ENCODE measurements at regions not wholly inside any gene's neighbourhood (a gene's known extent, or its start where the extent isn't known, plus 50 kb on each side); places are given as distances from the start of the nearest gene placed in this dataset.

GRCh38 chr16:27719106-27719445, 169.1 kb downstream of the KATNIP start:
- FAIRE-seq (no peak), DNase-seq (peak in 1 of 5 donors; percentile 30)
- intact Hi-C loops (cut with DNase I), result no loop called here
- Histone ChIP-seq H3K9ac (ENCODE audit: low read length in 3 of 3) (no peak overlapping the region), H3K4me3 (ENCODE audit: low read length in 3 of 3) (no peak overlapping the region), H3K36me3 (ENCODE audit: control insufficient read depth in 2 of 3, insufficient read depth in 3 of 3, low read length in 3 of 3) (peaks cover 0 to 16% (median 5%) of the 10 kb centered on the region in 3 donors), H3K27me3 (ENCODE audit: control insufficient read depth, insufficient read depth, low read length) (no peaks in the 10 kb centered on the region), H3K4me1 (ENCODE audit: control insufficient read depth in 2 of 3, insufficient read depth in 2 of 3, low read depth in 1 of 3, low read length in 3 of 3) (peaks cover 0 to 5% (median 0%) of the 10 kb centered on the region in 3 donors), H3K27ac (ENCODE audit: low read depth in 2 of 2, low read length in 2 of 2) (no peak overlapping the region), H3K9me3 (ENCODE audit: control insufficient read depth in 2 of 3, insufficient read depth in 1 of 3, low read length in 3 of 3) (no peaks in the 10 kb centered on the region)
- no peak for TF ChIP-seq CTCF (IDR thresholded peaks at IDR 0.05; ENCODE audit: borderline replicate concordance, extremely low read depth, insufficient read depth)

DNA sequence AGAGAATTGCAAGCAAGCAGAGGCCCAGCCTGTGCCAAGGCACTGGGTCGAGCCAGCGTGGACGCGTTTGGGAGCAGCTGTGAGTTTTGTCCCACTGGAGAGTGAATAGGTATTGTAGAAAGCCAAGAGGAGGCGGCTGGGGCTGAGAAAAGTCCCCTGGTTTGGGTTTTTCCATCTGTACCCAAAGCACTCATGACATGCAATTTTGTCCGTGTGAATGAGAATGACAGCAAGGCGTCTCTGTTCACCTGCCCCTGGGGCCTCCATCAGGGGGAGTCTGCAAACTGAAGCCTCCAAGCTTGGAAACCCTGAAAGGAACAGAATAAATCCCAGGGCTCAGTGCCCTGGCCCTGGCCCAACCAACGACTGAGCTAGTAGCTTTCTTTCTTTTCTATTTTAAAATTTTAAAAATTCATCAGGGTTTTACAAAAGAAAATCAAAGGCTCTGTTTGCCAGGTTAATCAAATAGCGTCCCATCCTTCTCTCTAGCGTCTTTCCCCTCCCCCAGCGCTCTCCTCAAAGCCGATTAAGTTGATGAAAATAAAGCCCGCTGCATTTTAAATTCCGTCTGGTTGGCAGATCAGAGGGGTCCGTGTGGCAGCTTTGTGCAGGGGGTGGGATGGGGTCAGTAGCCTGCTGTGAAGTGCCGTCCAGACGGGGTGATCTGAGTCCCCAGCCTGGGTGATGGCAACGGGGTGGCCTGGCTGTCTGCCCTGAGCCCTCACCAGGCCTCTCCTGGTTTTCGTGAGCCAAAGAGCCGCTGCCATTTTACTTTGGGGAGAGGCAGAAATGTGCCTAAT, 171.0 kb downstream of the KATNIP start:
- intact Hi-C loops (cut with DNase I), result no loop called here
- DNase-seq, result peak in 1 of 5 donors; percentile 37

GRCh38 chr16:27721531-27722181, 171.7 kb downstream of the KATNIP start:
- Histone ChIP-seq H3K9me3 (ENCODE audit: control insufficient read depth in 2 of 3, insufficient read depth in 1 of 3, low read length in 3 of 3) (no peaks in the 10 kb centered on the region), H3K9ac (ENCODE audit: low read length in 3 of 3) (no peak overlapping the region), H3K4me1 (ENCODE audit: control insufficient read depth in 2 of 3, insufficient read depth in 2 of 3, low read depth in 1 of 3, low read length in 3 of 3) (peaks cover 0 to 11% (median 6%) of the 10 kb centered on the region in 3 donors), H3K4me3 (ENCODE audit: low read length in 3 of 3) (no peak overlapping the region), H3K36me3 (ENCODE audit: control insufficient read depth in 2 of 3, insufficient read depth in 3 of 3, low read length in 3 of 3) (peaks cover 0 to 16% (median 10%) of the 10 kb centered on the region in 3 donors), H3K27ac (ENCODE audit: low read depth in 2 of 2, low read length in 2 of 2) (no peak overlapping the region), H3K27me3 (ENCODE audit: control insufficient read depth, insufficient read depth, low read length) (no peaks in the 10 kb centered on the region)
- intact Hi-C loops (cut with DNase I), result no loop called here
- FAIRE-seq (no peak), DNase-seq (peak in 3 of 5 donors; percentile 55 to 80 (median 79))
- no peak for TF ChIP-seq CTCF (IDR thresholded peaks at IDR 0.05; ENCODE audit: borderline replicate concordance, extremely low read depth, insufficient read depth)

More for the DNA sequence above, 171.0 kb downstream of the KATNIP start:
- Histone ChIP-seq H3K4me3 (ENCODE audit: low read length in 3 of 3) (no peak overlapping the region), H3K27ac (ENCODE audit: low read depth in 2 of 2, low read length in 2 of 2) (no peak overlapping the region), H3K27me3 (ENCODE audit: control insufficient read depth, insufficient read depth, low read length) (no peaks in the 10 kb centered on the region), H3K36me3 (ENCODE audit: control insufficient read depth in 2 of 3, insufficient read depth in 3 of 3, low read length in 3 of 3) (peaks cover 0 to 16% (median 10%) of the 10 kb centered on the region in 3 donors), H3K4me1 (ENCODE audit: control insufficient read depth in 2 of 3, insufficient read depth in 2 of 3, low read depth in 1 of 3, low read length in 3 of 3) (peaks cover 0 to 11% (median 6%) of the 10 kb centered on the region in 3 donors), H3K9me3 (ENCODE audit: control insufficient read depth in 2 of 3, insufficient read depth in 1 of 3, low read length in 3 of 3) (no peaks in the 10 kb centered on the region), H3K9ac (ENCODE audit: low read length in 3 of 3) (no peak overlapping the region)
- FAIRE-seq, result no peak
- TF ChIP-seq CTCF (IDR thresholded peaks at IDR 0.05; ENCODE audit: borderline replicate concordance, extremely low read depth, insufficient read depth), result no peak
